PC-3 (cell line): ENCODE measurements at regions not wholly inside any gene's neighbourhood (a gene's known extent, or its start where the extent isn't known, plus 50 kb on each side); places are given as distances from the start of the nearest gene placed in this dataset.

ENCODE experiments used
- ATAC-seq: fragments of 200-7000 bp; cut with Tn5 transposase; 2 replicates; pipeline ENCODE4 v1.9.1; 2020; ENCODE audit warnings: mild to moderate bottlenecking, moderate library complexity
- BruUV-seq: library from RNA; stranded (reverse); fragments of 400-500 nt; replicated peaks from 2 replicates; lab custom pipeline; 2021; lab: Mats Ljungman, UMichigan
- CTCF ChIA-PET: fragments of 300-600 bp; sonication (Branson Sonifier 250); formaldehyde crosslinking; loops from one replicate; lab custom pipeline; 2022; ENCODE audit warnings: antibody characterized with exemption; lab: Charles Lee
- POLR2A ChIA-PET: fragments of 300-600 bp; sonication (Branson Sonifier 250); formaldehyde crosslinking; loops from one replicate; lab custom pipeline; 2022; ENCODE audit warnings: antibody characterized with exemption; ENCODE audit not compliant: unreplicated experiment; lab: Charles Lee
- DNase-seq: peaks from one replicate; pipeline ENCODE4 v3.0.0-alpha.2; 2015
- H2AFZ ChIP-seq: fragments of 300-600 bp; sonication (generic); 2 replicates; pipeline ENCODE4 v1.6.0; 2016; ENCODE audit warnings: antibody characterized with exemption, low read length
- H3F3A ChIP-seq: fragments of 300-600 bp; sonication (generic); one replicate; pipeline ENCODE4 v1.6.0; 2017; ENCODE audit warnings: antibody characterized with exemption, low read length, control low read depth, mild to moderate bottlenecking; ENCODE audit not compliant: unreplicated experiment
- H3K27ac ChIP-seq: fragments of 300-600 bp; sonication (generic); 2 replicates; pipeline ENCODE4 v1.5.1; 2016; ENCODE audit warnings: mild to moderate bottlenecking, low read length
- H3K27me3 ChIP-seq: fragments of 300-600 bp; sonication (generic); 2 replicates; pipeline ENCODE4 v1.6.1; 2016; ENCODE audit warnings: low read length, mixed read lengths
- H3K36me3 ChIP-seq: fragments of 300-600 bp; sonication (generic); 2 replicates; pipeline ENCODE4 v1.6.1; 2016; ENCODE audit warnings: low read depth, mixed run types, low read length, mixed read lengths
- H3K4me1 ChIP-seq: fragments of 300-600 bp; sonication (generic); 2 replicates; pipeline ENCODE4 v1.5.1; 2016; ENCODE audit warnings: low read length; ENCODE audit not compliant: insufficient read depth
- H3K4me2 ChIP-seq: fragments of 300-600 bp; sonication (generic); 2 replicates; pipeline ENCODE4 v1.6.0; 2016; ENCODE audit warnings: low read length
- H3K4me3 ChIP-seq: fragments of 300-600 bp; sonication (generic); 2 replicates; pipeline ENCODE4 v1.5.1; 2016; ENCODE audit warnings: mild to moderate bottlenecking, low read length, mixed read lengths
- H3K79me2 ChIP-seq: fragments of 300-600 bp; sonication (generic); 2 replicates; pipeline ENCODE4 v1.6.1; 2017; ENCODE audit warnings: low read length, mixed read lengths
- H3K9ac ChIP-seq: fragments of 300-600 bp; sonication (generic); 2 replicates; pipeline ENCODE4 v1.6.0; 2016; ENCODE audit warnings: mild to moderate bottlenecking, low read length
- H3K9me2 ChIP-seq: fragments of 300-600 bp; sonication (generic); replicated peaks from 2 replicates; pipeline ENCODE4 v1.6.1; 2016; ENCODE audit warnings: mixed run types, low read length, mixed read lengths
- H3K9me3 ChIP-seq: fragments of 300-600 bp; sonication (generic); 2 replicates; pipeline ENCODE4 v1.6.1; 2016; ENCODE audit warnings: low read length, mixed read lengths
- H4K20me1 ChIP-seq: fragments of 300-600 bp; sonication (generic); 2 replicates; pipeline ENCODE4 v1.6.1; 2016; ENCODE audit warnings: low read length, mixed read lengths
- CTCF ChIP-seq: fragments of 300-600 bp; sonication (generic); conservative IDR thresholded peaks from 2 replicates; pipeline ENCODE4 v1.5.1; 2017; ENCODE audit warnings: antibody characterized with exemption, low read depth, mild to moderate bottlenecking, low read length
- EZH2 ChIP-seq: fragments of 300-600 bp; sonication (generic); IDR thresholded peaks from one replicate; pipeline ENCODE4 v1.6.1; 2017; ENCODE audit warnings: antibody characterized with exemption, mild to moderate bottlenecking, low read length; ENCODE audit not compliant: unreplicated experiment
- EZH2phosphoT487 ChIP-seq: fragments of 300-600 bp; sonication (generic); IDR thresholded peaks from 2 replicates; pipeline ENCODE4 v1.6.1; 2018; ENCODE audit warnings: mild to moderate bottlenecking, antibody characterized with exemption, low read length, borderline replicate concordance
- intact Hi-C: fragments of 100-400 bp; cut with micrococcal nuclease; formaldehyde crosslinking; loops from 2 replicates; pipeline ENCODE4 v1.9.0; 2023

GRCh38 chrX:45851434-45851991, 650.8 kb upstream of the DIPK2B start:
- H3K4me2 ChIP-seq = peak overlapping the region; percentile 80
- peak overlapping the region; percentile 84 for H3K9ac ChIP-seq
- peaks cover 21% of the 10 kb centered on the region for H3K36me3 ChIP-seq
- peak overlapping the region; percentile 81 for H2AFZ ChIP-seq
- peak overlapping the region; percentile 83 for H3K27ac ChIP-seq
- intact Hi-C loops = loop anchor here (5.0 kb wide), 4 partner anchors 336 to 526 kb away; no protein-coding TSS in a partner anchor
- H3K27me3 ChIP-seq = no peaks in the 10 kb centered on the region
- peaks cover 36% of the 10 kb centered on the region for H3K4me1 ChIP-seq
- no TSS peak for BruUV-seq
- POLR2A ChIA-PET = interaction anchor here (0.5 to 0.6 kb wide), 2 partner anchors 48 to 432 kb away, joined by 4 read pairs; no protein-coding TSS in a partner anchor
- no peaks in the 10 kb centered on the region for H3K9me2 ChIP-seq
- no peaks in the 10 kb centered on the region for H3K9me3 ChIP-seq
- H4K20me1 ChIP-seq = no peaks in the 10 kb centered on the region
- DNase-seq = peak; percentile 74
- peaks cover 3% of the 10 kb centered on the region for H3F3A ChIP-seq
- CTCF ChIA-PET = interaction anchor here (1.1 kb wide), 1 partner anchor 27 kb away, joined by 3 read pairs; no protein-coding TSS in a partner anchor
- peak overlapping the region; percentile 79 for H3K4me3 ChIP-seq
- no peak for TF ChIP-seq EZH2phosphoT487
- TF ChIP-seq EZH2 = no peak
- TF ChIP-seq CTCF = no peak
- H3K79me2 ChIP-seq = peaks cover 55% of the 10 kb centered on the region
- ATAC-seq = peak; percentile 70

- H3K9ac ChIP-seq = peak overlapping the region; percentile 84
- peaks cover 39% of the 10 kb centered on the region for H3K4me1 ChIP-seq
- intact Hi-C loops = loop anchor here (5.0 kb wide), 4 partner anchors 336 to 526 kb away; no protein-coding TSS in a partner anchor
- ChIA-PET POLR2A (interaction anchor here (0.5 to 0.6 kb wide), 4 partner anchors 22 to 433 kb away, joined by 4 to 6 read pairs (median 4); no protein-coding TSS in a partner anchor), CTCF (interaction anchor here (1.1 kb wide), 1 partner anchor 27 kb away, joined by 3 read pairs; no protein-coding TSS in a partner anchor)
- peaks cover 25% of the 10 kb centered on the region for H3K36me3 ChIP-seq
- H3K9me3 ChIP-seq = no peaks in the 10 kb centered on the region
- DNase-seq = peak; percentile 37
- no peaks in the 10 kb centered on the region for H3K9me2 ChIP-seq
- no peaks in the 10 kb centered on the region for H3K27me3 ChIP-seq
- no peak for TF ChIP-seq CTCF
- TF ChIP-seq EZH2 = no peak
- no peak for TF ChIP-seq EZH2phosphoT487
- peak overlapping the region; percentile 80 for H3K4me2 ChIP-seq
- H3K27ac ChIP-seq = peak overlapping the region; percentile 83
- peak overlapping the region; percentile 79 for H3K4me3 ChIP-seq
- no TSS peak for BruUV-seq
- peak overlapping the region; percentile 36; the same call in 1 of the 2 replicates for H2AFZ ChIP-seq
- peak; percentile 52 for ATAC-seq
- H4K20me1 ChIP-seq = no peaks in the 10 kb centered on the region
- peaks cover 61% of the 10 kb centered on the region for H3K79me2 ChIP-seq
- peaks cover 4% of the 10 kb centered on the region for H3F3A ChIP-seq
Observed at GRCh38 chrX:45850775-45851433, 650.2 kb upstream of the DIPK2B start.
